Urothelium cell line (cell line): ENCODE measurements at regions not wholly inside any gene's neighbourhood (a gene's known extent, or its start where the extent isn't known, plus 50 kb on each side); places are given as distances from the start of the nearest gene placed in this dataset.
"Not testable (repeated sequence)": the region's sequence is repeated elsewhere in the genome, so short reads cannot be mapped to it uniquely, and the experiment has no call there.

Experiments used
- DNase-seq: peaks from one replicate; pipeline ENCODE4 v3.0.0; 2011; ENCODE audit warnings: low spot score, mixed read lengths
- FAIRE-seq: peaks from 2 replicates; lab custom pipeline; 2011; peaks lifted over from hg19 to GRCh38; lab: Jason Lieb, UNC

DNA sequence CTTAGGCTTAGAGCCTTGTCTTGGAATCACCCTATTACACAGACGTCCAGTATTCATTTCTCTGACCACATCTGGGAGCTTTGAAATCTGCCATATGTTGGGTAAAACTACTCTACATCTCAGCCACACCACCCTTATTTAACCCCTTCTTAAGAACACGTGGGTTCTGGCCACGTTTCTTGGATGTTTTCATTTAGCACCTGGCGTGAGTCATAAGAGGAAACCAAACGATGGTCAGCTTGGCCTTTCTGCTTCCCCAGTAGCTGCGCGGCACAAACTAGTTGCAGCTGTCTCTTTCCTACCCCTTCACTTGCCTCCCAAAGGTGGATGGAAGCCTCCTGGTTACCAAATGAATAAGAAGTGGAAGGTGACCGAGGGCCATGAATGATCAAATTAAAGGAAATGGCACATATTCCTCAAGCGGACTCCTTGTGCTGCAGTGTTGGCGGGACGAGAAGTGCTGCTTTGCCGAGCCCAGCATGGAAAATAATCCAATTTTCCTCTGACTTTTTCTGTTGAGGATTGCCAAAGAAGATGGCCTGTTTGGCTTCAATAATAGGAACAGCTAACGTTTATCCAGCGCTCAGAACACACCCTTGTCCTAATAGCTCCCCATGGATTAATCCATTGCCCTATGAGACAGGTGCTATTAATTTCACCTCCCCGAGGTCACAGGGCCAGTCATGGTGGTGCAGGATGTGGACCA lies 154.1 kb downstream of the ZNF664 start:
- no peak for DNase-seq
- FAIRE-seq, result no peak

DNA sequence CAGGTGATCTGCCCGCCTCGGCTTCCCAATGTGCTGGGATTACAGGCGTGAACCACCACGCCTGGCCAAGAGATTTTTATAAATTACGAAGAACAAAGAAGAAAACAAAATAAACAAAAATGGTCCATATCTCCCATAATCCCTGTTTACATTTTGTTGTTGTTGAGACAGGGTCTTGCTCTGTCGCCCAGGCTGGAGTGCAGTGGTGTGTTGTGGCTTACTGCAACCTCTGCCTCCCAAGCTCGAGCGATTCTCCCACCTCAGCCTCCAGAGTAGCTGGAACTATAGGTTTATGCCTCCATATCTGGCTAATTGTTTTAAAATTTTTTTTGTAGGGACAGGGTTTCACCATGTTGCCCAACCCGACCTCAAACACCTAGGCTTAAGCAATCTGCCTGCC lies 156.1 kb downstream of the ZNF664 start:
- FAIRE-seq, result no peak
- DNase-seq, result no peak

- DNase-seq (no peak), FAIRE-seq (no peak)
Measured at GRCh38 chr12:124130691-124131591, 157.9 kb downstream of the ZNF664 start.

- no peak for DNase-seq
- FAIRE-seq, result no peak
Measured at GRCh38 chr12:124131659-124132058, 158.6 kb downstream of the ZNF664 start.

DNA sequence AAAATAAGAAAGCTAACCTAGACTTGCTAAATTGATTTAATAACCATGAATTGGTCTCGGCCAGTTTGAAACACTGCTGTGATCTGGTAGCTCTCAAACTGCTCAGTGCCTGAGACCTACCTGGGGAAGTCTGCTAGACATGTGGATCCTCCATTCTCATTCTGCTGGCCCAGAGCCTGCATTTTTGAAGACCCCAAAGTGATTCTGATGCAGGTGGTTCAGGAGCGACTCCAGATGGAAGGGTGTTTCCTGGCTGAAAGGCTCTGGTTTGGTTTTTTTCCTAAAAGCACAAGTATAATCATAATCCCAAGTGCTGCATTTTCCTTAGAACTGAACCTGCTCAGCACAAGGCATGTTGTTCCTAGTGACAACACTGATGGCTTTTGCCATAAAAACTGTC lies 159.5 kb downstream of the ZNF664 start:
- DNase-seq (no peak), FAIRE-seq (no peak)

GRCh38 chr12:124136796-124137195 lies 158.1 kb upstream of the RFLNA start:
- FAIRE-seq, result no peak
- DNase-seq, result no peak

- DNase-seq, result no peak
- FAIRE-seq, result no peak
Measured at GRCh38 chr12:124140944-124141486, 153.9 kb upstream of the RFLNA start.

DNA sequence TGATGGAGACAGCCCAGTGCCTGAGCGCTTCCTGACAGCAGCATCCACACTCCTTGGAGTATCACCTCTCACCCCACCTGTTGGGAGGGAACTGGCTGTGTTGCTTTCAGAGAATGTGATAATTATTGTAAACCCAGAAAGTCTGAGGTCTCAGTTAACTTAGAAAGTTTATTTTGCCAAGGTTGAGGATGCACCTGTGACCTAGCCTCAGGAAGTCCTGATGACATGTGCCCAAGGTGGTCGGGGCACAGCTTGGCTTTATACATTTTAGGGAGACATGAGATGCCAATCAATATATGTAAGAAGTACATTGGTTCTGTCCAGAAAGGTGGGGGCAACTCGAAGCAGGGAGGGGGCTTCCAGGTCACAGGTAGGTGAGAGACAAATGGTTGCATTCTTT lies 153.3 kb upstream of the RFLNA start:
- DNase-seq, result not testable (repeated sequence)

DNA sequence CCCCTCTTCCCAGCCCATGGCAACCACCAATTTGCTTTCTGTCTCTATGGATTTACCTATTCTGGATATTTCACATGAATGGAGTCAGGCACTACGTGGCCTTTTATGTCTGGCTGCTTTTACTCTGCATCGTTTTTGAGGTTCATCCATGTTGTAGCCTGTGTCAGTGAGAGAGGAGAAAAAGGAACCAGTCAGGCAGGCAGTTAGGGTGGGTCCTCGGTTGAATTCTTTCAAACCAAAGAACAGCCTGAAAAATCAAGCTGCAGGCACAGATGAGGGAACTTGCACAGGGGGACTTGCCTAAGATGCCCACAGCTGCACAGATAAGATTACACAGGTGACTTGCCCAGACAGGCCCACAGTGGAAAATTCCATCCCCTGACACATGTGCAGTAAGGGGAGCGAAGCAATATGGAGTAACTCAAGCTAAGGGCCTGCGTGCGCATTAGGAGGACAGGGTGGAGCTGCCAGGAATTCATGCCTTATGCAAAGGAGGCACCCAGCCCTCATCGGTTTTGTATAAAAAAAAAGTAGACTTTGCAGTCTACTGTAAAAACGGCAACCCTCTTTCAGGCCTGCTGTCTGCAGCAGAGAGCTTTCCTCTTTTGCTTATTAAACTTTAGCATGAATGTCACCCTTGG lies 152.4 kb upstream of the RFLNA start:
- no peak for DNase-seq
- FAIRE-seq, result peak; percentile 20

More for the DNA sequence above, 153.3 kb upstream of the RFLNA start:
- FAIRE-seq, result not testable (repeated sequence)

GRCh38 chr12:124143726-124144125 lies 151.2 kb upstream of the RFLNA start:
- no peak for FAIRE-seq
- no peak for DNase-seq

DNA sequence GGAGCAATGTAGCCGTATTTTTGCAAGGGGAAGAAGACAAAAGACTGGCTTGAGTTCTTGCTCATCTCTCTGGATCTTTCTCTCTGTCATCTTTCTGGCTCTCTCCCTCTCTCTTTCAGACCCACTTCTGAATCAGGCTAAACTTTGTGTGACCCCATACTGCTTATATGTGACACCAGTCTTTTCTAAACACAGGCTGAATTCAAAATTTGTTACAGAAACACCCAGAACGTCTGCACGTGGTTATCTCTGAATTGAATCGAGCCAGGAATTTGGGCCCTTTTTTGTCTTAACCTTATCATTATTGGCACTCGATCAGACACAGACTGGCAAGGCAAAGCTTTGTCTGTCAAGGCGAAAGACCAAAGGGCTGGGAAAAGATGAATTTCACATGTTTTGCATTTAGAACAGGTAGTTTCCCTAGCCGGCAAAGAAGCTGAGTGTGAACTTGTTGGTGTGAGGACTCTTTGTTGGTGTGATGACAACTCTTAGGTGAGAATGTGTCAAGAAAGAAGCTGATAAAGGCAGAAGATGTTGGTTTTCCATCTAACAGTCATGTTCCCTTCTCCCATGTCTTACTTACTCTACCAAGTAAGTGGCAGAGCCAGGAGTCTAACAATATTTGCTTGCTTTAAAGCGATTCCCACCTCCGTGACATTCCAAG lies 150.2 kb upstream of the RFLNA start:
- FAIRE-seq (no peak), DNase-seq (no peak)

- FAIRE-seq (no peak), DNase-seq (no peak)
Measured at GRCh38 chr12:124147027-124147426, 147.9 kb upstream of the RFLNA start.

- FAIRE-seq (no peak), DNase-seq (no peak)
Measured at GRCh38 chr12:124147575-124147974, 147.3 kb upstream of the RFLNA start.

DNA sequence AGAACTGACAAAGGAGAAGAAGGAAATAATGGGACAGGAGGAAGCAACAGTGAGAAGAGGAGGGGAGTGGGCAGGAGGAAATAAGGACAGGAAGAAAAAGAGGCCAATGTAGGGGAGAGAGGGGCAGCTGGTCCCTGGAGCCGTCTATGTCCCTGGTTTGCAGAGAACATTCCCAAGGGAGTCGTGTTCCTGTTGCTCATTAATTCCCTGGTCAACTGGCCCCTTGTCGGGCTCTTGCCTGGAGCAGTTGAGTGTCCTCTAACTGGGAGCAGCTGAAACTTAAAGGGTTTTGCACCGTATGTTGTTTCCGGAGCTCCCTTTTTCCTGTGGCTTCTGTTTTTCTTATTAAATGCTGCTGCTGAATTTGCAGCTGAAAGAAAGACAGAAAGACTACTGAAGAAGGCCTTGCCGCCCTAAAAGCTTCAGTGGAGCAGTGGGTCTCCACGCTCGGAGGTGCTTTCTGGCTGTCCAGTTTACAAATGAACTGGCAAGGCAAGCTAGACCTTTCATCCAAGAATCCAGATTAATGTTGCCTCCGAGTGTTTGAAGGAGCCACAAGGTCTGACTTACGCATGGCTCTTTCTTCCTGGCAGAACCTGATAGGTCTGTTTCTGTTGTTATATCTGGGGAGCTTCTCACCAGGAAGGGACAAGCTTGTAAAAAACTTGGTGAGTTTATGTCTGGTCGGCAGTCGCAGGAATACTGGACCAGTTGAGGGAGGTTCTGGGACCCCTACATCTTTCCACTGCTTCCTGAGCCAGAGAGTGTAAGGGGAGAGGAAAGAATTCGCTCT lies 146.2 kb upstream of the RFLNA start:
- DNase-seq (no peak), FAIRE-seq (no peak)

GRCh38 chr12:124149287-124149686 lies 145.6 kb upstream of the RFLNA start:
- no peak for FAIRE-seq
- DNase-seq, result no peak

DNA sequence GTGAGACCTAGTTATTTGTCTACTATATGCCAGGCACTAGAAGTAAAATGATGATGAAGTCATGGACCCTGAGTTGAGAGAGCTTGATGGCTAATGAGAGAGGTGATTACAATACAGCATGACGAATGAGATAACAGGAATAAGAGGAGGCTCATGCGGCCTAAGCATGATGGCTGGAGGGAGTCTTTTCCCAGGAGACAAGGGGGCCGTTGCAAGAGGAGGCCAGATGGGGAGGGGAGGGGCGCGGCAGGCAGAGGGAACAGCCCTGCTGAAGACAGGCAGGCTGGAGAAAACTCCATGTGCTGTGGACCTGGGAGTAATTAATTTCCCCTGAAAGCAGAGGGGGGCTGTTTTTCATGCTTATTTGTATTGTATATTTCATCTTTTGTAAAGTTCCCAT lies 144.7 kb upstream of the RFLNA start:
- FAIRE-seq, result no peak

GRCh38 chr12:124151583-124151982 lies 143.3 kb upstream of the RFLNA start:
- DNase-seq (no peak), FAIRE-seq (no peak)

More for the DNA sequence above, 144.7 kb upstream of the RFLNA start:
- no peak for DNase-seq

DNA sequence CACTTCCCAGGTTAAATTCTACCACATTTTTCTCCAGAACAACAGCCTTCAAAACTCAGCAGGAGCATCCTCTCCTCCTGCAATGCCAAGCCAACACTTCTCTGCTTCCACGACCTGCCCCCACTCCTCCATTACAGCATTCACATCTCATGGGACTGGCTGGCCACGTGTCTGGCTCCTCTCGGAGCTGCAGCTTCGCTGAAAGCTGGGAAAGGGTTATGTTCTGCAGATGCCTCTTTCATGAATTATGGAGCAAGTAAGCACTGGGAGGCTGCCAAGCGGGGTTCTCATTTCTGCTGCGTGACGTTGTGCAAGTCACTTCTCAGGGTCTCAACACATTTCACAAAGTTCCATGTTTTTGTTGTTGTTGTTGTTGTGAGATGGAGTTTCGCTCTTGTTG lies 142.2 kb upstream of the RFLNA start:
- FAIRE-seq (no peak), DNase-seq (no peak)

GRCh38 chr12:124153392-124153791 lies 141.5 kb upstream of the RFLNA start:
- FAIRE-seq (no peak), DNase-seq (no peak)

DNA sequence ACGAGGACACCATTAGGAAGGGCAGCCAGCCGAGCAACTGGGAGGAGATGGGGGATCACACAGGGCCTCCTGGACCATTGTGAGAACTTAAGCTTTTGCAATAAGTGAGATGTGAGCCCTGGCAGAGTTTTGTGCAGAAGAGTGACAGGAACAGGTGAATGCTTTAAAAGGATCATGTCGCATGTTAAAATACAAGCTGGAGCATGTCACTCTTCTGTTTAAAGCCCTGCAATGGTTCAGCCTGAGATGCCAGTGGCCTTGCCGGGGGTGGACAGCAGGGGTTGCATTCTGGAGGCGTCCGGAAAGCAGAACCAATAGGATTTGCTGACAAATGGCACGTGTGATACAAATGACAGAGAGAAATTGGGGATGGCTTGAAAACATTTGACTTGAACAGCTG lies 137.5 kb upstream of the RFLNA start:
- no peak for FAIRE-seq
- no peak for DNase-seq
